Neural progenitor cell (in vitro differentiated cells): ENCODE measurements at regions not wholly inside any gene's neighbourhood (a gene's known extent, or its start where the extent isn't known, plus 50 kb on each side); places are given as distances from the start of the nearest gene placed in this dataset.
"Not testable (repeated sequence)": the region's sequence is repeated elsewhere in the genome, so short reads cannot be mapped to it uniquely, and the experiment has no call there.

Experiments used
- EZH2 ChIP-seq: fragments of 200-600 bp; sonication (generic); IDR thresholded peaks from 2 replicates; pipeline ENCODE4 v1.6.1; 2017; ENCODE audit warnings: antibody characterized with exemption, mild to moderate bottlenecking, moderate library complexity
- EZH2phosphoT487 ChIP-seq: fragments of 200-600 bp; sonication (generic); IDR thresholded peaks from 2 replicates; pipeline ENCODE4 v1.6.1; 2017; ENCODE audit warnings: antibody characterized with exemption
- TF ChIP-seq, protein P1 (sequence below): fragments of 200-600 bp; sonication (generic); IDR thresholded peaks from 2 replicates; pipeline ENCODE4 v1.5.1; 2017; ENCODE audit warnings: antibody characterized with exemption, mild to moderate bottlenecking

DNA sequence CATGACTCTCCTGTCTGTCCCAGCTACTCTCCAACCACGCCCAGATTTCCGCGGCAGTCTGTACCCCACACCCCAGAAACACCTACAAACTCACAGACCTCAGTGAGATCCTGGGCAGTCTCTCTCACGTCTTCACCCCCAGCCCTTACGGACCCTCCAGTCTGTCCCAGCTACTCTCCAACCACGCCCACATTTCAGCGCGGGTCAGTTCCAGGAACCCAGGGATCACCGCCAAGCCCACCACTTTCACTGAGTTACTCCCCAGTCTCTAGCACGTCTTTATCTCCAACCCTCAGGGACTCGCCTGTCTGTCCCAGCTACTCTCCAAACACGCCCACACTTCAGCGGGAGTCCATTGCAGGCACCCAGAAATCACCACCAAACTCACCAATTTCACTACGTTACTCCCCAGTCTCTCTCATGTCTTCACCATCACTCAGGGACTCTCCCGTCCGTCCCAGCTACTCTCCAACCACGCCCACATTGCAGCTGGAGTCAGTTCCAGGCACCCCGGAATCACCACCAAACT lies 528.2 kb downstream of the CWH43 start:
- not testable (repeated sequence) for TF ChIP-seq EZH2phosphoT487, EZH2
- TF ChIP-seq, protein P1, sequence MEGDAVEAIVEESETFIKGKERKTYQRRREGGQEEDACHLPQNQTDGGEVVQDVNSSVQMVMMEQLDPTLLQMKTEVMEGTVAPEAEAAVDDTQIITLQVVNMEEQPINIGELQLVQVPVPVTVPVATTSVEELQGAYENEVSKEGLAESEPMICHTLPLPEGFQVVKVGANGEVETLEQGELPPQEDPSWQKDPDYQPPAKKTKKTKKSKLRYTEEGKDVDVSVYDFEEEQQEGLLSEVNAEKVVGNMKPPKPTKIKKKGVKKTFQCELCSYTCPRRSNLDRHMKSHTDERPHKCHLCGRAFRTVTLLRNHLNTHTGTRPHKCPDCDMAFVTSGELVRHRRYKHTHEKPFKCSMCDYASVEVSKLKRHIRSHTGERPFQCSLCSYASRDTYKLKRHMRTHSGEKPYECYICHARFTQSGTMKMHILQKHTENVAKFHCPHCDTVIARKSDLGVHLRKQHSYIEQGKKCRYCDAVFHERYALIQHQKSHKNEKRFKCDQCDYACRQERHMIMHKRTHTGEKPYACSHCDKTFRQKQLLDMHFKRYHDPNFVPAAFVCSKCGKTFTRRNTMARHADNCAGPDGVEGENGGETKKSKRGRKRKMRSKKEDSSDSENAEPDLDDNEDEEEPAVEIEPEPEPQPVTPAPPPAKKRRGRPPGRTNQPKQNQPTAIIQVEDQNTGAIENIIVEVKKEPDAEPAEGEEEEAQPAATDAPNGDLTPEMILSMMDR: not testable (repeated sequence)
